HEK293 (cell line): ENCODE measurements at regions not wholly inside any gene's neighbourhood (a gene's known extent, or its start where the extent isn't known, plus 50 kb on each side); places are given as distances from the start of the nearest gene placed in this dataset.

Experiments used
- CTCF ChIP-seq: fragments of 450-650 bp; formaldehyde crosslinking; IDR thresholded peaks from 2 replicates; pipeline ENCODE4 v1.5.1; 2016; ENCODE audit warnings: missing biosample characterization, missing genetic modification characterization
- MYNN ChIP-seq: fragments of 450-650 bp; formaldehyde crosslinking; IDR thresholded peaks from 2 replicates; pipeline ENCODE4 v1.5.1; 2016; ENCODE audit warnings: missing biosample characterization, missing genetic modification characterization, borderline replicate concordance
- PRDM10 ChIP-seq: fragments of 450-650 bp; formaldehyde crosslinking; IDR thresholded peaks from 2 replicates; pipeline ENCODE4 v1.5.1; 2016; ENCODE audit warnings: missing biosample characterization, missing genetic modification characterization

- TF ChIP-seq PRDM10 (no peak), CTCF (tag by site-specific recombination) (no peak), MYNN (tag by site-specific recombination) (no peak)
These were observed 373.1 kb downstream of the CD109 start for GRCh38 chr6:74069089-74069581.
